GM23248 (cell line): ENCODE measurements at regions not wholly inside any gene's neighbourhood (a gene's known extent, or its start where the extent isn't known, plus 50 kb on each side); places are given as distances from the start of the nearest gene placed in this dataset.
A peak's percentile ranks its signal among the peaks of the same experiment; 100 is the strongest.
"Not testable (repeated sequence)": the region's sequence is repeated elsewhere in the genome, so short reads cannot be mapped to it uniquely, and the experiment has no call there.

Experiments used
- DNase-seq: peaks from one replicate; pipeline ENCODE4 v3.0.0-alpha.2; 2015
- H2AFZ ChIP-seq: fragments of 200-600 bp; sonication (generic); 2 replicates; pipeline ENCODE4 v1.6.1; 2016; ENCODE audit warnings: antibody characterized with exemption
- H3F3A ChIP-seq: fragments of 200-600 bp; sonication (generic); 2 replicates; pipeline ENCODE4 v1.6.1; 2016; ENCODE audit warnings: mild to moderate bottlenecking, antibody characterized with exemption, mixed run types; ENCODE audit not compliant: insufficient read depth
- H3K27ac ChIP-seq: fragments of 200-600 bp; sonication (generic); 2 replicates; pipeline ENCODE4 v1.5.1; 2016; ENCODE audit warnings: mild to moderate bottlenecking
- H3K27me3 ChIP-seq: fragments of 200-600 bp; sonication (generic); replicated peaks from 2 replicates; pipeline ENCODE4 v1.6.1; 2016; ENCODE audit warnings: mild to moderate bottlenecking; ENCODE audit not compliant: insufficient read depth
- H3K36me3 ChIP-seq: fragments of 200-600 bp; sonication (generic); 2 replicates; pipeline ENCODE4 v1.6.1; 2016; ENCODE audit warnings: low read depth, mild to moderate bottlenecking
- H3K4me1 ChIP-seq: fragments of 200-600 bp; sonication (generic); 2 replicates; pipeline ENCODE4 v1.6.1; 2016; ENCODE audit warnings: mild to moderate bottlenecking; ENCODE audit not compliant: insufficient read depth
- H3K4me2 ChIP-seq: fragments of 200-600 bp; sonication (generic); one replicate; pipeline ENCODE4 v1.6.1; 2016; ENCODE audit warnings: mild to moderate bottlenecking; ENCODE audit not compliant: unreplicated experiment
- H3K4me3 ChIP-seq: fragments of 200-600 bp; sonication (generic); 2 replicates; pipeline ENCODE4 v1.5.1; 2016; ENCODE audit warnings: mild to moderate bottlenecking
- H3K79me2 ChIP-seq: fragments of 200-600 bp; sonication (generic); 2 replicates; pipeline ENCODE4 v1.6.1; 2016; ENCODE audit warnings: mild to moderate bottlenecking; ENCODE audit not compliant: insufficient read depth
- H3K9ac ChIP-seq: fragments of 200-600 bp; sonication (generic); 2 replicates; pipeline ENCODE4 v1.6.1; 2016; ENCODE audit warnings: mild to moderate bottlenecking
- H3K9me2 ChIP-seq: fragments of 200-600 bp; sonication (generic); 2 replicates; pipeline ENCODE4 v1.6.1; 2016; ENCODE audit warnings: mixed run types, mild to moderate bottlenecking, moderate library complexity; ENCODE audit not compliant: insufficient read depth
- H3K9me3 ChIP-seq: fragments of 200-600 bp; sonication (generic); one replicate; pipeline ENCODE4 v1.6.1; 2017; ENCODE audit warnings: low read depth
- H4K20me1 ChIP-seq: fragments of 200-600 bp; sonication (generic); 2 replicates; pipeline ENCODE4 v1.6.0; 2016; ENCODE audit not compliant: insufficient read depth
- EZH2 ChIP-seq: fragments of 200-600 bp; sonication (generic); IDR thresholded peaks from 2 replicates; pipeline ENCODE4 v1.6.1; 2018; ENCODE audit warnings: antibody characterized with exemption, mild to moderate bottlenecking; ENCODE audit not compliant: insufficient read depth, poor library complexity, severe bottlenecking
- EZH2phosphoT487 ChIP-seq: fragments of 200-600 bp; sonication (generic); IDR thresholded peaks from 2 replicates; pipeline ENCODE4 v1.6.1; 2018; ENCODE audit warnings: antibody characterized with exemption, moderate library complexity, mild to moderate bottlenecking, low read depth; ENCODE audit not compliant: insufficient read depth
- WGBS, 2 experiments: methylation state at CpG; one replicate each; pipeline ENCODE4 v1.1.6; 2015 to 2017; ENCODE audit warnings: low lambda C conversion rate in 2 of 2, low coverage in 1 of 2; ENCODE audit errors: missing lambda C conversion rate in 2 of 2; 5-methylcytosine and 5-hydroxymethylcytosine counted together
- in situ Hi-C: fragments of 300-500 bp; cut with MboI; formaldehyde crosslinking; loops from 2 replicates; pipeline ENCODE4 v1.15.0; 2020

GRCh38 chrX:104376937-104377336 is 122.2 kb upstream of the ESX1 start:
- Histone ChIP-seq H3K27me3 (no peaks in the 10 kb centered on the region), H4K20me1 (no peaks in the 10 kb centered on the region), H3K79me2 (no peaks in the 10 kb centered on the region), H3K36me3 (no peaks in the 10 kb centered on the region), H3K4me2 (no peak overlapping the region), H3K9me3 (no peaks in the 10 kb centered on the region), H3K9ac (no peak overlapping the region), H3F3A (no peaks in the 10 kb centered on the region), H3K27ac (no peak overlapping the region), H3K4me3 (no peak overlapping the region), H2AFZ (no peak overlapping the region), H3K4me1 (no peaks in the 10 kb centered on the region), H3K9me2 (no peaks in the 10 kb centered on the region)
- DNase-seq, result no peak
- 40 to 46% methylated on average over 2 of the region's 2 CpGs for WGBS, 2 experiments
- TF ChIP-seq EZH2phosphoT487, result no peak
- TF ChIP-seq EZH2, result no peak
- in situ Hi-C loops, result no loop called here

- Histone ChIP-seq H3K27me3 (no peaks in the 10 kb centered on the region), H3K9ac (no peak overlapping the region), H3K36me3 (no peaks in the 10 kb centered on the region), H3K4me1 (no peaks in the 10 kb centered on the region), H3K27ac (no peak overlapping the region), H3K4me3 (no peak overlapping the region), H4K20me1 (no peaks in the 10 kb centered on the region), H3K4me2 (no peak overlapping the region), H3K9me3 (no peaks in the 10 kb centered on the region), H3F3A (no peaks in the 10 kb centered on the region), H3K9me2 (no peaks in the 10 kb centered on the region), H2AFZ (no peak overlapping the region), H3K79me2 (no peaks in the 10 kb centered on the region)
- in situ Hi-C loops, result no loop called here
- DNase-seq, result no peak
- TF ChIP-seq EZH2 (no peak), EZH2phosphoT487 (no peak)
- 0% methylated on average over 1 of the region's 1 CpG for WGBS, 2 experiments
These were observed 117.8 kb upstream of the ESX1 start for GRCh38 chrX:104372547-104372946.

GRCh38 chrX:104370089-104370488 is 115.4 kb upstream of the ESX1 start:
- Histone ChIP-seq H3K79me2 (no peaks in the 10 kb centered on the region), H4K20me1 (no peaks in the 10 kb centered on the region), H3K27me3 (0 out of 2 replicates have a peak, but pooled peaks cover 4% of the 10 kb centered on the region), H3K4me2 (no peak overlapping the region), H2AFZ (no peak overlapping the region), H3K9me2 (no peaks in the 10 kb centered on the region), H3K9me3 (no peaks in the 10 kb centered on the region), H3K4me3 (no peak overlapping the region), H3K9ac (no peak overlapping the region), H3K4me1 (no peaks in the 10 kb centered on the region), H3K27ac (no peak overlapping the region), H3K36me3 (no peaks in the 10 kb centered on the region), H3F3A (no peaks in the 10 kb centered on the region)
- WGBS, 2 experiments, result 41 to 44% methylated on average over 2 of the region's 2 CpGs
- TF ChIP-seq EZH2 (no peak), EZH2phosphoT487 (no peak)
- in situ Hi-C loops, result no loop called here
- DNase-seq, result peak; percentile 2

DNA sequence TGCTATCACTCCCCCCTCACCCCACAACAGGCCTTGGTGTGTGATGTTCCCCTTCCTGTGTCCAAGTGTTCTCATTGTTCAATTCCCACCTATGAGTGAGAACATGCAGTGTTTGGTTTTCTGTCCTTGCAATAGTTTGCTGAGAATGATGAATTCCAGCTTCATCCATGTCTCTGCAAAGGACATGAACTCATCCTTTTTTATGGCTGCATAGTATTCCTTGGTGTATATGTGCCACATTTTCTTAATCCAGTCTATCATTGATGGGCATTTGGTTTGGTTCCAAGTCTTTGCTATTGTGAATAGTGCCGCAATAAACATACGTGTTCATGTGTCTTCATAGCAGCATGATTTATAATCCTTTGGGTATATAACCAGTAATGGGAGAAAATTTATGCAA is 106.0 kb upstream of the ESX1 start:
- in situ Hi-C loops, H3K9me2 ChIP-seq: not testable (repeated sequence)
- WGBS, 2 experiments, result 68 to 84% methylated on average over 2 of the region's 2 CpGs

DNA sequence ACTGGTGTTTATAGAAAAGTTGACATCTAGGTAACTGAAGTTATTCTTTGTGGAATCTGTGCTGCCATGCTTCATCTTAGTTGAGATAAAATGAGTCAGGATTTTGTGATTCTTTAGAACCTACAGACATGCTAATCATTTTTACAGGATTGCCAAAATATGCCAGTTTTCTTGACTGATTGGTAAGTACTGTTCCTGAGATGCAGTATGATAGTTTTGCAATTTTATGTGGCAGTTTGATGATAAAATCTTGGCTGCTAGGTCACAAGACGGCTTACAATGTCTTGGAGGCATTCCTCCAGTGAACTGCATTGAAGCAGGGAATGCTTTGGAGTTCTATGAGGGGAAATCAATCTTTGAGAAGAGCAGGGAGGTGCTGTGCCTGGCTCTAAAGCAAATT is 104.4 kb upstream of the ESX1 start:
- Histone ChIP-seq H3K4me3 (no peak overlapping the region), H3K9me2 (no peaks in the 10 kb centered on the region), H3K4me2 (no peak overlapping the region), H4K20me1 (no peaks in the 10 kb centered on the region), H3K9ac (no peak overlapping the region), H3K9me3 (no peaks in the 10 kb centered on the region), H3K27me3 (no peaks in the 10 kb centered on the region), H2AFZ (no peak overlapping the region), H3F3A (no peaks in the 10 kb centered on the region), H3K79me2 (no peaks in the 10 kb centered on the region), H3K4me1 (no peaks in the 10 kb centered on the region), H3K36me3 (no peaks in the 10 kb centered on the region), H3K27ac (no peak overlapping the region)
- TF ChIP-seq EZH2 (no peak), EZH2phosphoT487 (no peak)
- WGBS, 2 experiments, result 12 to 20% methylated on average over 1 of the region's 1 CpG
- in situ Hi-C loops, result no loop called here
- DNase-seq, result no peak

More for the DNA sequence above, 106.0 kb upstream of the ESX1 start:
- not testable (repeated sequence) for H4K20me1 ChIP-seq, H3K27ac ChIP-seq, H3K9me3 ChIP-seq, H3K79me2 ChIP-seq, H3K9ac ChIP-seq, H3K4me3 ChIP-seq, H3F3A ChIP-seq, H2AFZ ChIP-seq, H3K4me1 ChIP-seq, H3K4me2 ChIP-seq, DNase-seq, H3K36me3 ChIP-seq, H3K27me3 ChIP-seq
